Panc1 (cell line): ENCODE measurements at regions not wholly inside any gene's neighbourhood (a gene's known extent, or its start where the extent isn't known, plus 50 kb on each side); places are given as distances from the start of the nearest gene placed in this dataset.

Experiments used
- POLR2AphosphoS5 ChIP-seq: IDR thresholded peaks from 2 replicates; pipeline ENCODE4 v1.6.1; 2012; ENCODE audit warnings: mild to moderate bottlenecking, low read depth, low read length, moderate library complexity
- TCF7L2 ChIP-seq: IDR thresholded peaks from 2 replicates; pipeline ENCODE4 v1.6.1; 2011; ENCODE audit warnings: mild to moderate bottlenecking, low read depth, low read length, inconsistent platforms
- TF ChIP-seq, protein P1 (sequence below): fragments of 450-650 bp; IDR thresholded peaks from 2 replicates; pipeline ENCODE4 v1.5.1; 2017; ENCODE audit warnings: mild to moderate bottlenecking

DNA sequence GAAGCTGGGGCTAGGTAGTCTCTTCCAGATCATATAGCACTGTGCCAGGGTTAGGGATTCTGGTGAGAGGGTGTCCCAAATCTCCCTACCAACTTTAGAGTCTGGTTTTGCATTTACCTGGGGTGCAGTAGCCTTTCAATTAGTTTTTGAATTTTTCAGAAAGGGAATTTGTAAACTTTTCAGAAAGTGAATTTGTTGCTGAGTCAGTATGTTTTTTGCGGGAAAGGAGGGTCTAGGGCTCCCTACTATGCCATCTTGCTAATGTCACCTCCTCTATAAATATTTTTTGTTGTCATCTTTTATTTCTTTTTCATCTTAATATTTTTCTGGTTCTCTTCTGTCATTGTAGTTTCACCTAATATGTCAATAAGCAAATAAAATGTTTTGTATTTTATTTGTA lies 95.8 kb upstream of the FAM98A start:
- TF ChIP-seq, protein P1, sequence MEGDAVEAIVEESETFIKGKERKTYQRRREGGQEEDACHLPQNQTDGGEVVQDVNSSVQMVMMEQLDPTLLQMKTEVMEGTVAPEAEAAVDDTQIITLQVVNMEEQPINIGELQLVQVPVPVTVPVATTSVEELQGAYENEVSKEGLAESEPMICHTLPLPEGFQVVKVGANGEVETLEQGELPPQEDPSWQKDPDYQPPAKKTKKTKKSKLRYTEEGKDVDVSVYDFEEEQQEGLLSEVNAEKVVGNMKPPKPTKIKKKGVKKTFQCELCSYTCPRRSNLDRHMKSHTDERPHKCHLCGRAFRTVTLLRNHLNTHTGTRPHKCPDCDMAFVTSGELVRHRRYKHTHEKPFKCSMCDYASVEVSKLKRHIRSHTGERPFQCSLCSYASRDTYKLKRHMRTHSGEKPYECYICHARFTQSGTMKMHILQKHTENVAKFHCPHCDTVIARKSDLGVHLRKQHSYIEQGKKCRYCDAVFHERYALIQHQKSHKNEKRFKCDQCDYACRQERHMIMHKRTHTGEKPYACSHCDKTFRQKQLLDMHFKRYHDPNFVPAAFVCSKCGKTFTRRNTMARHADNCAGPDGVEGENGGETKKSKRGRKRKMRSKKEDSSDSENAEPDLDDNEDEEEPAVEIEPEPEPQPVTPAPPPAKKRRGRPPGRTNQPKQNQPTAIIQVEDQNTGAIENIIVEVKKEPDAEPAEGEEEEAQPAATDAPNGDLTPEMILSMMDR, result no peak
- TF ChIP-seq POLR2AphosphoS5 (no peak), TCF7L2 (no peak)
